Vagina (tissue), 2 donors: ENCODE measurements at regions not wholly inside any gene's neighbourhood (a gene's known extent, or its start where the extent isn't known, plus 50 kb on each side); places are given as distances from the start of the nearest gene placed in this dataset.
"Not testable (repeated sequence)": the region's sequence is repeated elsewhere in the genome, so short reads cannot be mapped to it uniquely, and the experiment has no call there.

Experiments
- DNase-seq, 2 donors: peaks; one replicate each; pipeline ENCODE4 v3.0.0-alpha.2; 2017; ENCODE audit errors: extremely low spot score in 2 of 2
- H3K27ac ChIP-seq: fragments of 200-600 bp; sonication (generic); one replicate; pipeline ENCODE4 v1.5.1; 2019
- H3K27me3 ChIP-seq: fragments of 200-600 bp; sonication (generic); one replicate; pipeline ENCODE4 v1.5.1; 2019
- H3K36me3 ChIP-seq, 2 donors: fragments of 200-600 bp; sonication (generic); one replicate each; pipeline ENCODE4 v1.5.1; 2017 to 2019
- H3K4me1 ChIP-seq: fragments of 200-600 bp; sonication (generic); one replicate; pipeline ENCODE4 v1.5.1; 2019
- H3K4me3 ChIP-seq, 2 donors: fragments of 200-600 bp; sonication (generic); 1 replicate in 1 of 2; 2 replicates in 1 of 2; pipeline ENCODE4 v1.5.1; 2016 to 2019
- H3K9me3 ChIP-seq: fragments of 200-600 bp; sonication (generic); one replicate; pipeline ENCODE4 v1.5.1; 2019
- CTCF ChIP-seq, 3 experiments: fragments of 450-650 bp in 2 of 3; fragments of 200-600 bp in 1 of 3; sonication (generic) in 1 of 3; IDR thresholded peaks; one replicate each; pipeline ENCODE4 v1.5.1; 2017 to 2019; ENCODE audit warnings: antibody characterized with exemption in 3 of 3, mild to moderate bottlenecking in 2 of 3, moderate library complexity in 2 of 3
- POLR2A ChIP-seq, 2 donors: fragments of 450-650 bp; IDR thresholded peaks; one replicate each; pipeline ENCODE4 v1.6.1; 2017; ENCODE audit warnings: antibody characterized with exemption in 2 of 2, mild to moderate bottlenecking in 2 of 2, moderate library complexity in 2 of 2
- POLR2AphosphoS5 ChIP-seq, 2 donors: sonication (generic); formaldehyde crosslinking; IDR thresholded peaks; one replicate each; pipeline ENCODE4 v1.9.0; 2017; ENCODE audit warnings: antibody characterized with exemption in 2 of 2, mild to moderate bottlenecking in 2 of 2, low read depth in 1 of 2; ENCODE audit not compliant: insufficient read depth in 1 of 2
- intact Hi-C: fragments of 100-400 bp; cut with DNase I; formaldehyde crosslinking; loops from one replicate; pipeline ENCODE4 v1.15.1; 2023

DNA sequence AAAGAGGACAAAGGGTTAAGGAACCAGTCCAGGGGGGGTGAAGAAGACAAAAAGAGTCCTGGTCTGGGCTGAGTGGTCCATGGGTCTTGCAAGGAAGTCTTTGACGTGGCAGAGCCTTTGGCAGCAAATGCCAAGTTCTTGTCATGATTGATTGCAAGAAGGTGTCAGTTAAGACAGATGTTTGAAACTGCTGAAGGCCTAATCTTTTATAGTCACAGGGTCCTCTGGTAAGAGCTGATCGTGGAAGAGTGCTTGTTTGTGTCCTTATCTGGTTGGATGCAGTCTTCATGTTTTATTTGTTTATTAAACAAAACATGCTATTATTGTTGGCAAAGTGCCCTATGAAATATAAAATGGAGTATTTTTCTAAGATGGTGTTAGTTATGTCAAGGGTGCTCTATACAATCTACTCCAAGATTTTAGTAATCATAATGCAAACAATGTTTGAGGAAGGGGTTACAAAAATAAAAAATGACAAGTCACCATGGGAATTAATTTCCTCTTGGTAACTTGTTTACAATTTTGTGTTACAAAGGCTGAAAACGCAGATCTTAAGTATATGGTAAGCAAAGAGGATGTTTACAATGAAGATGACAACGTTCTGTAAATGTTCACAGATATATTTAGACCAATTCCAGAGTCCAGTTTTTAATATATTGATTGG lies 85.9 kb downstream of the MAGED4 start:
- no peak overlapping the region for H3K4me3 ChIP-seq
- no peak overlapping the region for H3K27ac ChIP-seq
- no peak for DNase-seq
- H3K27me3 ChIP-seq, result no peaks in the 10 kb centered on the region
- no peak for TF ChIP-seq POLR2A (IDR thresholded peaks at IDR 0.05)
- TF ChIP-seq POLR2AphosphoS5 (IDR thresholded peaks at IDR 0.05; ENCODE audit: insufficient read depth in 1 of 2, low read depth in 1 of 2), result no peak
- no peak for TF ChIP-seq CTCF (IDR thresholded peaks at IDR 0.05)
- no peaks in the 10 kb centered on the region for H3K4me1 ChIP-seq
- intact Hi-C loops, result no loop called here
- no peaks in the 10 kb centered on the region for H3K36me3 ChIP-seq
- no peaks in the 10 kb centered on the region for H3K9me3 ChIP-seq

GRCh38 chrX:52271206-52271605 lies 86.5 kb downstream of the MAGED4 start:
- no peaks in the 10 kb centered on the region for H3K27me3 ChIP-seq
- no peak for DNase-seq
- no peak for TF ChIP-seq CTCF (IDR thresholded peaks at IDR 0.05)
- TF ChIP-seq POLR2AphosphoS5 (IDR thresholded peaks at IDR 0.05; ENCODE audit: insufficient read depth in 1 of 2, low read depth in 1 of 2), result no peak
- TF ChIP-seq POLR2A (IDR thresholded peaks at IDR 0.05), result no peak
- no peaks in the 10 kb centered on the region for H3K36me3 ChIP-seq
- H3K9me3 ChIP-seq, result no peaks in the 10 kb centered on the region
- no peak overlapping the region for H3K4me3 ChIP-seq
- H3K4me1 ChIP-seq, result no peaks in the 10 kb centered on the region
- no peak overlapping the region for H3K27ac ChIP-seq
- intact Hi-C loops, result no loop called here

GRCh38 chrX:52277666-52278065 lies 91.2 kb upstream of the XAGE2 start:
- Histone ChIP-seq H3K27ac (no peak overlapping the region), H3K36me3 (no peaks in the 10 kb centered on the region), H3K4me3 (no peak overlapping the region), H3K9me3 (no peaks in the 10 kb centered on the region), H3K27me3 (no peaks in the 10 kb centered on the region), H3K4me1 (no peaks in the 10 kb centered on the region)
- intact Hi-C loops, result no loop called here
- no peak for DNase-seq
- TF ChIP-seq CTCF (IDR thresholded peaks at IDR 0.05) (no peak), POLR2AphosphoS5 (IDR thresholded peaks at IDR 0.05; ENCODE audit: insufficient read depth in 1 of 2, low read depth in 1 of 2) (no peak), POLR2A (IDR thresholded peaks at IDR 0.05) (no peak)

DNA sequence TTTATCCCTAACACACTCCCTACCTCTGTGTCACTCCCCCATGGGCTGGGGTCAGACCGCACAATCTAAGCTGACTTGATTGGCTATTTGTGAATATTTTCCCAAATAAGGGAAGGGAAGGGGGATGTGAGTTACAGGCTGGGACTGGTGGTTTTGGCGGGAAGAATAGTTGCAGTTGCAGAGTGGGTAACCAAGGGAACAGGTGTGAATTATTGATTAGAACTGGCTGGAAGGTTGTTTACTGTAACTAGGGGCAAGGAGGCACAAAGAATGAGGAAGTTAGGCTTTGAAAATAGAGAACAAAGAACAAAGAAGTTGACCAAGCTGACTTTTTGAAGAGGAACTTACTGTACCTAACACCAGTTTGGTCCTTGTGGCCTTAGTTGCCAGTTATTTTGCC lies 88.0 kb upstream of the XAGE2 start:
- intact Hi-C loops, result no loop called here
- Histone ChIP-seq H3K27me3 (no peaks in the 10 kb centered on the region), H3K4me3 (no peak overlapping the region), H3K27ac (no peak overlapping the region), H3K9me3 (no peaks in the 10 kb centered on the region), H3K36me3 (no peaks in the 10 kb centered on the region), H3K4me1 (no peaks in the 10 kb centered on the region)
- TF ChIP-seq POLR2AphosphoS5 (IDR thresholded peaks at IDR 0.05; ENCODE audit: insufficient read depth in 1 of 2, low read depth in 1 of 2), result no peak
- TF ChIP-seq CTCF (IDR thresholded peaks at IDR 0.05), result no peak
- TF ChIP-seq POLR2A (IDR thresholded peaks at IDR 0.05), result no peak
- DNase-seq, result no peak

GRCh38 chrX:52284865-52285264 lies 84.0 kb upstream of the XAGE2 start:
- TF ChIP-seq POLR2A (IDR thresholded peaks at IDR 0.05) (no peak), POLR2AphosphoS5 (IDR thresholded peaks at IDR 0.05; ENCODE audit: insufficient read depth in 1 of 2, low read depth in 1 of 2) (no peak), CTCF (IDR thresholded peaks at IDR 0.05) (no peak)
- no peaks in the 10 kb centered on the region for H3K36me3 ChIP-seq
- no peak overlapping the region for H3K27ac ChIP-seq
- H3K27me3 ChIP-seq, result no peaks in the 10 kb centered on the region
- intact Hi-C loops, result no loop called here
- no peaks in the 10 kb centered on the region for H3K4me1 ChIP-seq
- H3K4me3 ChIP-seq, result no peak overlapping the region
- no peak for DNase-seq
- no peaks in the 10 kb centered on the region for H3K9me3 ChIP-seq

DNA sequence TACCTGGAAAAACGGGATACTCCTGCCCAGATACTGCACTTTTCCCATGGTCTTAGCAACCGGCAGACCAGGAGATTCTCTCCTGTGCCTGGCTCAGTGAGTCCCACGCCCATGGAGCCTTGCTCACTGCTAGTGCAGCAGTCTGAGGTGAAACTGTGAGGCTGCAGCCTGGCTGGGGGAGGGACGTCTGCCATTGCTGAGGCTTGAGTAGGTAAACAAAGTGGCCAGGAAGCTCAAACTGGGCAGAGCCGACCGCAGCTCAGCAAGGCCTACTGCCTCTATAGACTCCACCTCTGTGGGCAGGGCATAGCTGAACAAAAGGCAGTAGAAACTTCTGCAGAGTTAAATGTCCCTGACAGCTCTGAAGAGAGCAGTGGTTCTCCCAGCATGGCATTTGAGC lies 69.9 kb upstream of the XAGE2 start:
- intact Hi-C loops, H3K27ac ChIP-seq, H3K9me3 ChIP-seq, H3K27me3 ChIP-seq, DNase-seq, H3K36me3 ChIP-seq, H3K4me3 ChIP-seq, H3K4me1 ChIP-seq: not testable (repeated sequence)

DNA sequence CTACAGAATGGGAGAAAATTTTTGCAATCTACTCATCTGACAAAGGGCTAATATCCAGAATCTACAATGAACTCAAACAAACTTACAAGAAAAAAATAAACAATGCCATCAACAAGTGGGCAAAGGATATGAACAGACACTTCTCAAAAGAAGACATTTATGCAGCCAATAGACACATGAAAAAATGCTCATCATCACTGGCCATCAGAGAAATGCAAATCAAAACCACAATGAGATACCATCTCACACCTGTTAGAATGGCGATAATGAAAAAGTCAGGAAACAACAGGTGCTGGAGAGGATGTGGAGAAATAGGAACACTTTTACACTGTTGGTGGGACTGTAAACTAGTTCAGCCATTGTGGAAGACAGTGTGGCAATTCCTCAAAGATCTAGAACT lies 60.3 kb upstream of the XAGE2 start:
- H3K27me3 ChIP-seq, H3K36me3 ChIP-seq, H3K4me3 ChIP-seq, DNase-seq, H3K4me1 ChIP-seq, intact Hi-C loops, H3K27ac ChIP-seq, H3K9me3 ChIP-seq: not testable (repeated sequence)
